BJ (cell line): ENCODE measurements at regions not wholly inside any gene's neighbourhood (a gene's known extent, or its start where the extent isn't known, plus 50 kb on each side); places are given as distances from the start of the nearest gene placed in this dataset.

Experiments
- CTCF ChIA-PET: fragments of 350-600 bp; formaldehyde crosslinking; extraction: SDS; loops from one replicate; lab custom pipeline; 2021; ENCODE audit warnings: antibody characterized with exemption, inconsistent platforms; lab: Yijun Ruan, JAX
- POLR2A ChIA-PET: fragments of 300-600 bp; sonication (Branson Sonifier 250); formaldehyde crosslinking; extraction: SDS; loops from one replicate; lab custom pipeline; 2021; ENCODE audit warnings: antibody characterized with exemption; lab: Charles Lee
- DNase-seq: peaks from one replicate; pipeline ENCODE4 v3.0.0-alpha.2; 2011; ENCODE audit warnings: low read depth
- H3K27me3 ChIP-seq: 2 replicates; pipeline ENCODE4 v1.6.0; 2011; ENCODE audit warnings: low read length; ENCODE audit not compliant: control insufficient read depth, insufficient read depth
- H3K36me3 ChIP-seq: 2 replicates; pipeline ENCODE4 v1.5.1; 2011; ENCODE audit warnings: low read length; ENCODE audit not compliant: control insufficient read depth, insufficient read depth
- H3K4me3 ChIP-seq: 2 replicates; pipeline ENCODE4 v1.5.1; 2011; ENCODE audit warnings: low read depth, mild to moderate bottlenecking, control low read depth, low read length
- TF ChIP-seq, protein P1 (sequence below): IDR thresholded peaks from 2 replicates; pipeline ENCODE4 v1.5.1; 2011; ENCODE audit warnings: low read depth, mild to moderate bottlenecking, control low read depth, inconsistent platforms, low read length, moderate library complexity; ENCODE audit not compliant: insufficient read depth

DNA sequence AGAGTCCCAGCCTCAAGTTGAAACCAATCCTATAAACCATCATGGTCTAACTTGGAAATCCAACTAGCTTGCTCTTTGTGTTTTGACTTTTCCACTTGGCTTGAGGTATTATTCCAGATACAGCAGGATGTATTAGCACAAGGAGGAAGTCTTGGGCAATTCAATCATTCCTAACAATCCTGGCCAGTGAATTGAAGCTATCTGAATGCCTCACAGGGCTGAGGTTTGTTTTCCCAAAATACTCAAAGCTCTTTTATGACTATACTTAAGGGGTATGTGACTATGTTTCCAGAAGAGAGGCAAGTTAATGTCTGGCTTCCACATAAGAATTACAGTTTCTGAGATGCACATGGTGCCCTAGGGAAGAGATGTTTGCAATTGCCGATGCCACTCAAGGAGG lies 66.8 kb upstream of the SH3RF1 start:
- POLR2A ChIA-PET = interaction anchor here (0.6 to 1.2 kb wide), 3 partner anchors 23 to 267 kb away, joined by 3 to 16 read pairs (median 3); no protein-coding TSS in a partner anchor
- CTCF ChIA-PET = no interaction called here
- no peak overlapping the region for H3K4me3 ChIP-seq

DNA sequence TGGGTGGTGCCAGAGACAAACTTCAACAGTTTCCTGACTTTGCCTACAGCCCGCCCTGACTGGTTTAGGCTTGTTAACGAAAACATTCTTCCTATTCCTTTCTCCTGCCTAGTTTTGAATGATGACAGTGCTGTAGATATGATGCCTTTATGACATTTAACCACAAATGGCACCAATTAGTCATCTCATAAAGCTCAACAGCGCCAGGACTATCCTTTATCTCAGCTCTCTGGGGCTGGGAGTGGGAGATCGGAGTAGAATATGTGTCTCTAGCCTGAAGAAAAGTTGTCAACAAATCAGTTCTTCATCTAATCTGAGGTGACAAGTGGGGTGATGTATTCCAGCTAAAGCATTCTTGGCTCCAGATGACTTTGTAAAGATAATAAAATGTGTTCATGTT lies 64.6 kb upstream of the SH3RF1 start:
- ChIA-PET POLR2A (no interaction called here), CTCF (no interaction called here)
- no peaks in the 10 kb centered on the region for H3K27me3 ChIP-seq
- H3K4me3 ChIP-seq = no peak overlapping the region
- no peaks in the 10 kb centered on the region for H3K36me3 ChIP-seq
- no peak for DNase-seq
- TF ChIP-seq, protein P1, sequence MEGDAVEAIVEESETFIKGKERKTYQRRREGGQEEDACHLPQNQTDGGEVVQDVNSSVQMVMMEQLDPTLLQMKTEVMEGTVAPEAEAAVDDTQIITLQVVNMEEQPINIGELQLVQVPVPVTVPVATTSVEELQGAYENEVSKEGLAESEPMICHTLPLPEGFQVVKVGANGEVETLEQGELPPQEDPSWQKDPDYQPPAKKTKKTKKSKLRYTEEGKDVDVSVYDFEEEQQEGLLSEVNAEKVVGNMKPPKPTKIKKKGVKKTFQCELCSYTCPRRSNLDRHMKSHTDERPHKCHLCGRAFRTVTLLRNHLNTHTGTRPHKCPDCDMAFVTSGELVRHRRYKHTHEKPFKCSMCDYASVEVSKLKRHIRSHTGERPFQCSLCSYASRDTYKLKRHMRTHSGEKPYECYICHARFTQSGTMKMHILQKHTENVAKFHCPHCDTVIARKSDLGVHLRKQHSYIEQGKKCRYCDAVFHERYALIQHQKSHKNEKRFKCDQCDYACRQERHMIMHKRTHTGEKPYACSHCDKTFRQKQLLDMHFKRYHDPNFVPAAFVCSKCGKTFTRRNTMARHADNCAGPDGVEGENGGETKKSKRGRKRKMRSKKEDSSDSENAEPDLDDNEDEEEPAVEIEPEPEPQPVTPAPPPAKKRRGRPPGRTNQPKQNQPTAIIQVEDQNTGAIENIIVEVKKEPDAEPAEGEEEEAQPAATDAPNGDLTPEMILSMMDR = no peak

More for the DNA sequence above, 66.8 kb upstream of the SH3RF1 start:
- peak; percentile 92 for DNase-seq
- Histone ChIP-seq H3K27me3 (no peaks in the 10 kb centered on the region), H3K36me3 (no peaks in the 10 kb centered on the region)
- TF ChIP-seq, protein P1 = no peak

DNA sequence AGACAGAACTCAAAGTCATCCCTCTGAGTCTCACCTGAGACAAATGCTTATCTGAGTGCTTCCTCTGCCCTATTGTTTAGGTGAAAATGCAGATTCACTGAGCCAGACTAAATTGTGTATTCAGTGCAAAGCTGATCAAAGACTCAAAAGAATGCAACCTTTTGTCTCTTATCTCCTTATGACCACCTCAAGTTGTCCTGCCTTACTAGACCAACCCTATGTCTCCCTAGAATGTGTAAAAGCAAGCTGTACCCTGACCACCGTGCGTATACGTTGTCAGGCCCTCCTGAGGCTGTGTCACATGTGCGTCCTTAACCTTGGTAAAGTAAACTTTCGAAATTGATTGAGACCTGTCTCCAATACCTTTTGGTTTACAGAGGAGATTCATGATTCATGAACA lies 63.6 kb upstream of the SH3RF1 start:
- ChIA-PET POLR2A (no interaction called here), CTCF (no interaction called here)
- no peaks in the 10 kb centered on the region for H3K27me3 ChIP-seq
- TF ChIP-seq, protein P1 = no peak
- no peak for DNase-seq
- H3K4me3 ChIP-seq = no peak overlapping the region
- no peaks in the 10 kb centered on the region for H3K36me3 ChIP-seq

DNA sequence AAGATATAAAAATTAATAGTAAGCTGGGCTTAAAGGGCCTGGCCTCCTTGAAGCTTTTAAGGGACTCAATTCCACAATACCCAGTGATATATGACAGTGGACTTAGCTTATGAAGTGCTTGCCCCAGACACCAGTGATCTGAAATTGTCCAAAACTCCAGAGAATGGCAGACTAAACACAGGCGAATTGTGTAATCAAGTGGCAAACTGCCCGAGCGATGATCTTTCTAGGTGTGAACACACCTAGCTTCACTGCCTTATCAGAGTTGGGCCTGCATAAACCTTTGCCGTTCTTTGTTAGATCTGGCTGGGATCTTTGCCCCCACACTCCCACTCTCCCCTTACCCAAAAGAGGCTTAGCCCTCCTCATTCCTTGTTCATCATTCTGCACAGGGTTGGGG lies 62.5 kb upstream of the SH3RF1 start:
- TF ChIP-seq, protein P1 = no peak
- Histone ChIP-seq H3K27me3 (no peaks in the 10 kb centered on the region), H3K36me3 (no peaks in the 10 kb centered on the region), H3K4me3 (no peak overlapping the region)
- ChIA-PET POLR2A (no interaction called here), CTCF (no interaction called here)
- DNase-seq = no peak

DNA sequence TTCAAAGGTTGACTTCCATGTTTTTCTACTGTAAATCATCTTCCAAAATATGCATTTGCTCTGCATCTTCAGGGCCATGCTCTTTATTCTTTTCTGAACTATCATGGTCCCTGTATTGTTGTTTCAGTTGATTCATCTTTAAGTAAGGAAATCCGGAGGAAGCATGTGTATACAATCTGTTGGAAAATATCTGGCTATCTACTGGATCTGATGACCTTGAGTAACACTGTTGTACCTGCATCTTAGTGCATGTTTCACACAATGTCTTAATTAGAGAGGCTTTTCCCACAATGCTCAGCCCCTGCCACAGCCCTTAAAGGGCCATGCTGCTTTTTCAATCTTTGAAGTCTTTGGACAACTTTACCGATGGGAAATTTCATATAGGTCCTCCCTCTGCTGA lies 61.8 kb upstream of the SH3RF1 start:
- POLR2A ChIA-PET = no interaction called here
- TF ChIP-seq, protein P1 = no peak
- Histone ChIP-seq H3K4me3 (no peak overlapping the region), H3K27me3 (no peaks in the 10 kb centered on the region), H3K36me3 (no peaks in the 10 kb centered on the region)
- CTCF ChIA-PET = no interaction called here
- DNase-seq = no peak
